Muscle layer of colon (tissue), 2 donors: ENCODE measurements at regions not wholly inside any gene's neighbourhood (a gene's known extent, or its start where the extent isn't known, plus 50 kb on each side); places are given as distances from the start of the nearest gene placed in this dataset.

Experiments
- H3K27ac ChIP-seq: one replicate; pipeline ENCODE4 v1.7.0; 2013; ENCODE audit warnings: low read depth, mild to moderate bottlenecking, low read length, moderate library complexity
- H3K27me3 ChIP-seq, 2 donors: one replicate each; pipeline ENCODE4 v1.7.0; 2013; ENCODE audit warnings: low read length in 2 of 2, mild to moderate bottlenecking in 2 of 2; ENCODE audit not compliant: insufficient read depth in 2 of 2, control insufficient read depth in 1 of 2
- H3K36me3 ChIP-seq: one replicate; pipeline ENCODE4 v1.7.0; 2013; ENCODE audit warnings: mild to moderate bottlenecking, low read length; ENCODE audit not compliant: insufficient read depth
- H3K4me1 ChIP-seq: one replicate; pipeline ENCODE4 v1.7.0; 2013; ENCODE audit warnings: mild to moderate bottlenecking, low read length; ENCODE audit not compliant: insufficient read depth
- H3K4me3 ChIP-seq, 2 donors: one replicate each; pipeline ENCODE4 v1.7.0; 2013; ENCODE audit warnings: low read length in 2 of 2, low read depth in 1 of 2, mild to moderate bottlenecking in 1 of 2, moderate library complexity in 1 of 2
- H3K9ac ChIP-seq: one replicate; pipeline ENCODE4 v1.7.0; 2013; ENCODE audit warnings: low read length
- H3K9me3 ChIP-seq: one replicate; pipeline ENCODE4 v1.7.0; 2013; ENCODE audit warnings: mild to moderate bottlenecking, low read length
- donor health status: abdominal sarcoma.
- donor health status: Adenocarcinoma of cecum.

DNA sequence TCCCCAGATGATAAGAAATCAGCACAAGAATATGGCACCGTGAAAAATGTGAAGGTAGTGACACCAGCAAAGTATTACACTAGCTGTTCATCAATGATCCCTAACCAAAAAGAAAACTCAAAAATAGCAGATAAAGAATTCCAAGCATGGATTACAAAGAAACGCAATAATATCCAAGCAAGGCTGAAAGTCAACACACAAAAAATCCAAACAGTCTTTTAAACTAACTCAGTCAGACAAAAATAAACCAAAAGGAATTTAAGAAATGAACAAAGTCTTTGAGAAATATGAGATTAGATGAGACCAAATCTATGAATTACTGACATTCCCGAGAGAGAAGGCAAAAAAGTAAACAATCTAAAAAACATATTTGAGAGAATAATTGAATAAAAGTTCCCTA, 976.1 kb upstream of the MAP3K7 start:
- Histone ChIP-seq H3K9ac (no peak overlapping the region), H3K27ac (no peak overlapping the region), H3K4me3 (no peak overlapping the region), H3K9me3 (no peaks in the 10 kb centered on the region), H3K27me3 (no peaks in the 10 kb centered on the region), H3K36me3 (no peaks in the 10 kb centered on the region), H3K4me1 (no peaks in the 10 kb centered on the region)

GRCh38 chr6:91560409-91560808, 973.5 kb upstream of the MAP3K7 start:
- H3K27ac ChIP-seq, result no peak overlapping the region
- H3K27me3 ChIP-seq, result no peaks in the 10 kb centered on the region
- H3K9me3 ChIP-seq, result no peaks in the 10 kb centered on the region
- H3K9ac ChIP-seq, result no peak overlapping the region
- H3K4me3 ChIP-seq, result no peak overlapping the region
- H3K4me1 ChIP-seq, result no peaks in the 10 kb centered on the region
- H3K36me3 ChIP-seq, result no peaks in the 10 kb centered on the region

- Histone ChIP-seq H3K36me3 (no peaks in the 10 kb centered on the region), H3K27ac (no peak overlapping the region), H3K27me3 (no peaks in the 10 kb centered on the region), H3K9ac (no peak overlapping the region), H3K9me3 (no peaks in the 10 kb centered on the region), H3K4me3 (no peak overlapping the region), H3K4me1 (no peaks in the 10 kb centered on the region)
These were observed 954.0 kb upstream of the MAP3K7 start for GRCh38 chr6:91540902-91541301.

DNA sequence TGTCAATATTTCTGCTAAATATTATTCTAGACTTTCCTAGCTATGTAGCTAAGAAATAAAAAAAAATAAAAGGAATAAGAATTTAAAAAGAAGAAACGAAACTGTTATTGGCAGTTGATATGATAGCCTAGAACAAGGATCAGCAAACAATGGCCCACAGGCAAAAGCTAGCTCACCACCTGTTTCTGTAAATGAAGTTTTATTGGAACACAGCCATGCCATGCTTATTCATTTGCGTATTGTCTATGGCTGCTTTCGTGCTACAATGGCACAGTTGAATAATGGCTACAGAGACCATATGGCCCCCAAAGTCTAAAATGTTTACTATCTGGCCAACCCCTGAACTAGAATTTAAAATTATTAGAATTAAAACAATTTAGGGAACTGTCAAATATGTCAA, 952.6 kb upstream of the MAP3K7 start:
- no peaks in the 10 kb centered on the region for H3K9me3 ChIP-seq
- no peak overlapping the region for H3K4me3 ChIP-seq
- H3K36me3 ChIP-seq, result no peaks in the 10 kb centered on the region
- H3K4me1 ChIP-seq, result no peaks in the 10 kb centered on the region
- H3K9ac ChIP-seq, result no peak overlapping the region
- H3K27me3 ChIP-seq, result no peaks in the 10 kb centered on the region
- H3K27ac ChIP-seq, result no peak overlapping the region

DNA sequence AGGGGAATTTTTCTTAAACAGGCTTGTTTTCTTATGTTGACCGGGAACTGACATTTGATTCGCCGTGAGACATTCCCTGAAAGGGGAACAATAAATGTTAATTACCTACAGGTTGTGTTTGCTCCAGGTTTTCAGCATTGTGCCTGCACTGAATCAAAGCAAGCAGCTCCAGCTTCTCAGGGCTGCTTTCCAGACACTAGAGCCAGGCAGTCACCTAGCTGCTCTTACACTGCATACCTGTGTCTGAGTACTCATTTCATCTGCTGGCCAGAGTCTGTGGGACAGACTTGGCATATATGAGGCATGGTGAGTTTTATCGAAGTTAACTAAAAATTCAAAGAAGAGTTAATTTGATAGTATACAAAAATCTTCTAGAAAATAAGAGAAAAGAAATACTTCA, 951.8 kb upstream of the MAP3K7 start:
- H3K4me1 ChIP-seq, result no peaks in the 10 kb centered on the region
- H3K36me3 ChIP-seq, result no peaks in the 10 kb centered on the region
- H3K4me3 ChIP-seq, result no peak overlapping the region
- H3K27ac ChIP-seq, result no peak overlapping the region
- H3K9ac ChIP-seq, result no peak overlapping the region
- H3K9me3 ChIP-seq, result no peaks in the 10 kb centered on the region
- no peaks in the 10 kb centered on the region for H3K27me3 ChIP-seq

GRCh38 chr6:91534614-91535013, 947.7 kb upstream of the MAP3K7 start:
- H3K4me3 ChIP-seq, result no peak overlapping the region
- H3K9ac ChIP-seq, result no peak overlapping the region
- no peaks in the 10 kb centered on the region for H3K9me3 ChIP-seq
- no peak overlapping the region for H3K27ac ChIP-seq
- H3K36me3 ChIP-seq, result no peaks in the 10 kb centered on the region
- H3K27me3 ChIP-seq, result no peaks in the 10 kb centered on the region
- H3K4me1 ChIP-seq, result no peaks in the 10 kb centered on the region

DNA sequence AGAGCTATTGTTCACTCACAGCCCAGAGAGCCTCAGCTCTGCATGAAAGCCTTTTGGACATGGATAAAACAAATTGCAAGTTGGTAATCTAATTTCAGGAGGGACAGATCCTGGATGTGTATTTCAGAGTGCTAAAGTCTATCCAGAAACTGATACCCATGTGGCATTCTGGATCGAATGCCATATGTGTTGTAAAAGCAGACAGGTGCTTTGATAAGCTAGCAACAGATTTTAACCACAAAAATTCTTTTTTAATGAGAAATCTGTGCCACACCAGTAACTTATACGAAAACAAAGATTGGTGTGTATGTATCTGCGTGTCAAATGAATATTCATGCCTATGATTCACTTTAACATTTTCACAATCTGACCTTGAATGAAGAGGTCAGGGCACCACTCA, 936.6 kb upstream of the MAP3K7 start:
- no peak overlapping the region for H3K9ac ChIP-seq
- H3K4me1 ChIP-seq, result no peaks in the 10 kb centered on the region
- no peak overlapping the region for H3K27ac ChIP-seq
- no peaks in the 10 kb centered on the region for H3K36me3 ChIP-seq
- H3K9me3 ChIP-seq, result no peaks in the 10 kb centered on the region
- no peaks in the 10 kb centered on the region for H3K27me3 ChIP-seq
- H3K4me3 ChIP-seq, result no peak overlapping the region

- Histone ChIP-seq H3K36me3 (no peaks in the 10 kb centered on the region), H3K9me3 (no peaks in the 10 kb centered on the region), H3K9ac (no peak overlapping the region), H3K27me3 (no peaks in the 10 kb centered on the region), H3K4me3 (no peak overlapping the region), H3K27ac (no peak overlapping the region), H3K4me1 (no peaks in the 10 kb centered on the region)
These were observed 935.1 kb upstream of the MAP3K7 start for GRCh38 chr6:91521999-91522398.

- Histone ChIP-seq H3K9me3 (no peaks in the 10 kb centered on the region), H3K9ac (no peak overlapping the region), H3K27me3 (no peaks in the 10 kb centered on the region), H3K4me1 (no peaks in the 10 kb centered on the region), H3K27ac (no peak overlapping the region), H3K4me3 (no peak overlapping the region), H3K36me3 (no peaks in the 10 kb centered on the region)
These were observed 922.8 kb upstream of the MAP3K7 start for GRCh38 chr6:91509711-91510110.

DNA sequence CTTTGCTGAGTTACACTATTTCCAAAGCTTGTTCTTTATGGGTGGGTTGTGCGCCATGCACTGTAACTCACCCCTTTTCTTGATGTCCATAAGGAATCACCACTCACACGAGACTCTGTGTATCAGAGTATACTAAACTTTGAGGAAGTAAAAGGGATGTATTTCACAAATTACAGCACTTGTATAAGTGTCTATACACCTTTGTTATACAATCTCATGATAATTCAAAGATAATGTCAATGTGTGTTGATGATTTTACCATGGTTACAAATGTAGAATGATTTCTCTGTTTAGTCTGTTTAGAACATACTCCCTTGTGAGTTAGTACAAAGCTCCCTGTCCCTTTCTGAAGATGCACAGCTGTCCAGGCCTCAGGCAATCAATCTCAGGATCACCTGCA, 922.2 kb upstream of the MAP3K7 start:
- Histone ChIP-seq H3K36me3 (no peaks in the 10 kb centered on the region), H3K27me3 (no peaks in the 10 kb centered on the region), H3K4me1 (no peaks in the 10 kb centered on the region), H3K4me3 (no peak overlapping the region), H3K9me3 (no peaks in the 10 kb centered on the region), H3K9ac (no peak overlapping the region), H3K27ac (no peak overlapping the region)

GRCh38 chr6:91506509-91506908, 919.6 kb upstream of the MAP3K7 start:
- Histone ChIP-seq H3K9me3 (no peaks in the 10 kb centered on the region), H3K36me3 (no peaks in the 10 kb centered on the region), H3K27ac (no peak overlapping the region), H3K4me3 (no peak overlapping the region), H3K27me3 (no peaks in the 10 kb centered on the region), H3K4me1 (no peaks in the 10 kb centered on the region), H3K9ac (no peak overlapping the region)

GRCh38 chr6:91505199-91505598, 918.3 kb upstream of the MAP3K7 start:
- H3K27ac ChIP-seq, result no peak overlapping the region
- H3K9ac ChIP-seq, result no peak overlapping the region
- no peak overlapping the region for H3K4me3 ChIP-seq

More at GRCh38 chr6:91505199-91505598, 918.3 kb upstream of the MAP3K7 start:
- no peaks in the 10 kb centered on the region for H3K27me3 ChIP-seq
- H3K4me1 ChIP-seq, result no peaks in the 10 kb centered on the region
- no peaks in the 10 kb centered on the region for H3K36me3 ChIP-seq
- H3K9me3 ChIP-seq, result no peaks in the 10 kb centered on the region
